ENCODE measurements at regions not wholly inside any gene's neighbourhood (a gene's known extent, or its start where the extent isn't known, plus 50 kb on each side); places are given as distances from the start of the nearest gene placed in this dataset.
A peak's percentile ranks its signal among the peaks of the same experiment; 100 is the strongest.
"Not testable (repeated sequence)": the region's sequence is repeated elsewhere in the genome, so short reads cannot be mapped to it uniquely, and the experiment has no call there.

- DNase-seq (ENCODE audit: low spot score in 2 of 2) (no peak), FAIRE-seq (no peak)
These were observed 128.7 kb upstream of the SKOR2 start for GRCh38 chr18:47380153-47380552.

GRCh38 chr18:47373465-47373864, 122.0 kb upstream of the SKOR2 start:
- no peak for FAIRE-seq
- DNase-seq (ENCODE audit: low spot score in 2 of 2), result no peak

DNA sequence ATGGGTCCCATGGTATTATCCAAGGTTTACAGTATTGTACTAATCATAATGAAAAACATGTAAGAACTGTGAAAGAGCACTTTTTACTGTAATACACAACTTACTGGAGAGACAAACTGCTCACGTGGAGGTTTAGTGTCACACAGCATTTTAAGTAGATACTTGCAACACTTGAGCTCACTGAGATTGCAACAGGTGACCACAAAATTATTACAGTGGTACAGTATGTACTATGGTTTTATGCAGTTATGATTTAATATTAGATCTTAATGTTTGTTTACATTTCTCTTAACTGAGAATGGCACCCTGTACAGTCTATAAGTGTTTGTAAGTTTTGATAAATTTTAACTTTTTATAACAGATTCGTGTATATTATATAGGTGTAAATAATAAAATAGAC, 118.6 kb upstream of the SKOR2 start:
- DNase-seq (ENCODE audit: low spot score in 2 of 2), result no peak
- FAIRE-seq, result no peak

GRCh38 chr18:47354061-47354460, 102.6 kb upstream of the SKOR2 start:
- DNase-seq (ENCODE audit: low spot score in 2 of 2); FAIRE-seq: not testable (repeated sequence)

GRCh38 chr18:47346016-47346415, 94.6 kb upstream of the SKOR2 start:
- FAIRE-seq (no peak), DNase-seq (ENCODE audit: low spot score in 2 of 2) (no peak)

- FAIRE-seq, result no peak
- DNase-seq (ENCODE audit: low spot score in 2 of 2), result no peak
These were observed 93.8 kb upstream of the SKOR2 start for GRCh38 chr18:47345291-47345690.

DNA sequence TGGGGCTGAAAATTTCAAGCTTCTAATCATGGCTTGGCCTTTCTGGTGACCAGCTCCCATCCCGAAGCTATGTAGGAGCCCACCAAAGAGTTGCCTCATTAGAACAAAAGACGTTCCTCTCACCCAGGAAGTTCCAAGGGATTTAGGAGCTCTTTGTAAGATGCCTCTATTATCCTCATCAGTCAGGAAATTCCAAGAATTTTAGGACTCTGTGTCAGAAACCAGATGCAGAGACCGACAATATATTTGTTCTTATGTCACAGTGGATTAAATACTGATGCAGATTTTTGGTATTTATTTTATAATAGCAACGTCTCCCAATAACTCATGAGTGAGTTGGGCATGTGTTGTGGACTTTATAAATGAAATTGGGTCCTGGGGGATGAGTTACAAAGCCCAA, 91.8 kb upstream of the SKOR2 start:
- FAIRE-seq (no peak), DNase-seq (ENCODE audit: low spot score in 2 of 2) (no peak)

GRCh38 chr18:47342566-47342965, 91.1 kb upstream of the SKOR2 start:
- FAIRE-seq (no peak), DNase-seq (ENCODE audit: low spot score in 2 of 2) (no peak)

DNA sequence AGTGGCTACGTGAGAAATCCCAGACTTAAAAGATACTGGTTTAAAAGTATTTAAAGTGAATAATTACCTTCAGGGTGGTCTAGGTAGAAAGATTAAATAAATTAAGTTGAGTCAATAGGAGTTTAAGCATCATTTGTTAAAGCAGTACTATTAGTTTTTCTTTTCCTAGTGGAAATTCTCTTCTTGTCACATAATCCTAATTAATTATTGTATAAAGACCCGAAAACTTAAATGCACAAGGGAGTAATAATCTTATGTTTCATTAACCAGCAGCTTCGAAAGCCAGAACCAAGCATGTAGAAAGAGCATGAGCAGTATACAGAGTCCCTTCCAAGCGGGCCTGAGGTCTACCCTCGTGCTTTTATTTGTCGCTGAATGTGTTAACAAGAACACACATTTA, 90.2 kb upstream of the SKOR2 start:
- FAIRE-seq, result no peak
- no peak for DNase-seq (ENCODE audit: low spot score in 2 of 2)

DNA sequence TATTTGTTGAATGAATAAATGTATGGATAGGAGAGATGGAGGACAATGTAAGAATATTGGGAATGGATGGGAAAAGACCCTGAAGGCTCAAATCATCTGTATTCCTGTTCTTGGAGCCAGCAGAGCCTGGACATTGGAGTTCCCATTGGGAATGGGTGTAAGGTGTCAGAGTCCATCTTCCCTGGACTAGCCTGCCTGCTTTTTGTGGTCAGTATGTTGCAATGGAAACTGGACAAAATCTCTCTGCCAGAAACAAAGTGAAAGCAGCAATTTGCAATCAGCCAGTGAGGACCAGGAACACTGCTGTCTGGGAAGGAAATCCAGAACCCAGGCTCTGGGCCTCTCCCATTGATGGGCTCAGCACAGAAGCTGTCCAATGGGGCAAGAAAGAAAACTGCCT, 83.5 kb upstream of the SKOR2 start:
- no peak for DNase-seq (ENCODE audit: low spot score in 2 of 2)
- no peak for FAIRE-seq

DNA sequence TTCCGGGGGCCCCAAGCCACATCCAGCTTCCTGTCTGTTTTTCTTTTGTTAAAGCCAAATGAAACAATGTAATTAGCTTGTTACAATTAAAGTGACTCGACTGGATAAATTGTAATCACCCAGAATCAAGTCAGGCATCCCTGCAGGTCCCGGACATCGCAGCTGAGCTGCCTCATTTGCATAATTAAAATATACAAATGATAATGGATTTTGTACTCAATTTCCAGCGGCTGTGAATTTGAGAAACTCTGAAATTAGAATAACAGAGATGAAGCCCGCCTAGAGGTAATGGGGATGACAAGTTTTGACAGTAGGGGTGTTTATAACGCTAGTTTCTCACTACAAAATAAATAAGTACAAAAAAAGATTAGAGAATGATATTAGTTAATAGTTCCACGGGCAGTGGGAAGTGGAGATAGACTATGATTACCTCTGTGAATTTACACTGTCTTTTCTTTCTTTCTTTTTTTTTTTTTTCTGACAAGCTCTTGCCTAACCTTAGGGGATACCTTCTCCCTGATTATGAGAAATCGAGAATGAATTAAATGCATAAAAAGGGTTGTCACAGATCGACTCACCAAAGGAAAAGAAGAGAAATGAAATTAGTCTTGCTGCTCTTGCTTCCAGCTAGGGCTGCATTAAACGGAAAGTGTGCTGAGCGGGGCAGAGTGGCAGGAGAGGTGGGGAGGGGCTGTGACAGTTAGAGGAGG, 82.6 kb upstream of the SKOR2 start:
- FAIRE-seq (no peak), DNase-seq (ENCODE audit: low spot score in 2 of 2) (no peak)

- DNase-seq (ENCODE audit: low spot score in 2 of 2), result no peak
These were observed 80.2 kb upstream of the SKOR2 start for GRCh38 chr18:47331641-47332040.

DNA sequence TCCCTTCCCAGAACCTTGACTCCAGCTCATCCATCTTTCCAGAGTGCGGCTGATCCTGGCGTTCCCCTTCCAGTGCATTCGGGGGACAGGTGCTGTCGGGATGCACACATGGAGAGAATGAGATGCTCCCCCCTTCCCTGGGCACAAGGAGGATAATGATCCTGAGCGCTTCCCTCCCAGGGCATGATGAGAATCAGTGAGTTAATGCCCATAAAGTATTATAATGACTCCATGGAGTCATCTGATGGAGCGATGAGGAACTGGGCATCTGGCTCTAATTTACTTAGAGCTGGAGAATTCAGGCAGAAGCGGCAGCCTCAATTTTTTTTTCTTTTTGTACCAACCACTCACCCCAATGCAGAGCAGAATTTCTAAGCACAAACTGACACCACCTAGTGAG, 79.6 kb upstream of the SKOR2 start:
- FAIRE-seq (no peak), DNase-seq (ENCODE audit: low spot score in 2 of 2) (no peak)

More at GRCh38 chr18:47331641-47332040, 80.2 kb upstream of the SKOR2 start:
- no peak for FAIRE-seq

- DNase-seq (ENCODE audit: low spot score in 2 of 2), result peak in 1 of 2 donors; percentile 7
- no peak for FAIRE-seq
These were observed 71.7 kb upstream of the SKOR2 start for GRCh38 chr18:47323158-47323557.

DNA sequence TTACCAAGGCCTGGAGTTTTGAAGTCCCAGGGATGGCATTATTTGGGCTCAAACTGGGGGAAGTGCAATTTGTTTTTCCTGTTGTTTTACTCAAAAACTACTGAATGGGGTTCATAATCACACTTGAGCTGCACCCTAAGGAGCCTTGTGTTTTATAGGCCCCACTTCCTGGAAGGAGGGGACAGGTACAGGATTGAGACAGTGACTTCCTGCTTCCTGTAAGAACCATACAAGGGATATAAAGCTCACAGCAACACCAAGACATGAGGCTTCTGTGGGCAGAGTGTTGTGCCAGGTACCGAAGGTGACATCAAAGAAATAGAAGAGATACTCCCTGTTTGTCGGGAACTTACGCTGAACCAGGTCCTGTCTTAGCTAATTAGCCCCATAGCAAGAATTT, 70.4 kb upstream of the SKOR2 start:
- DNase-seq (ENCODE audit: low spot score in 2 of 2) (no peak), FAIRE-seq (no peak)

GRCh38 chr18:47317824-47318508, 66.5 kb upstream of the SKOR2 start:
- FAIRE-seq (no peak), DNase-seq (ENCODE audit: low spot score in 2 of 2) (no peak)

DNA sequence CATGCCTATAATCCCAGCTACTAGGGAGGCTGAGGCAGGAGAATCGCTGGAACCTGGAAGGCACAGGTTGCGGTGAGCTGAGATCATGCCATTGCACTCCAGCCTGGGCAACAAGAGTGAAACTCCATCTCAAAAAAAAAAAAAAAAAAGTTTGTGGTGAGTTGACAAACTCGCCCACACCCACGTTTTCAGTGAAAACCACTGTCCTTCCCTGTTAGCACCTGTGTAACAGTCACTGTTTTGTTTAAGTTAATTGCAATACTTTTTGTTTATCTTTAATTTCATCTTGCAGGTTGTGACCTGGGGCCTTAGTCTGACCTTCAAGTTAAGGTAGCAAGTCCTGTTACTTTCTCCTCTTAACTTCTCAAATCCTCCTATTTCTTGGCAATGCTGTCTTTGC, 65.5 kb upstream of the SKOR2 start:
- DNase-seq (ENCODE audit: low spot score in 2 of 2) (no peak), FAIRE-seq (no peak)

GRCh38 chr18:47313901-47314300, 62.4 kb upstream of the SKOR2 start:
- DNase-seq (ENCODE audit: low spot score in 2 of 2) (no peak), FAIRE-seq (no peak)

DNA sequence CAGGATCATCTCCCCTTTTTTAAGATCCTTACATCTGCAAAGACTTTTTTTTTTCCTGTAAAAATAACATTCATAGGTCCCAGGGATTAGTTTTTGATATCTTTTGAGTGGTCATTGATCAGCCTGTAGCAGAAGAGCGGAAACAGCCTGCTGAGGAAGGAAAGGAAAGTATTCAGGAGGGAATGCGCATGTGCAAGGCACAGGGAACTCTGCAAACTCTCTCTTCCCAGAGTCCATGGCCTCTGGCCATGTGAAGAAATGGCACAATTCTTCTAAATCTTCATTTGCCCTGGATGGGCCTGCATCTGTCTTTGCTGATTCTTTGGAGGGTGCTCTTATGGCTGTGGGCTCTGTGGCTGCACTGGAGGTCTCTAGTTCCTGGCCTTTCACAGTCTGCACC, 60.1 kb upstream of the SKOR2 start:
- FAIRE-seq (no peak), DNase-seq (ENCODE audit: low spot score in 2 of 2) (no peak)
